HG03457 (cell line): ENCODE measurements at regions not wholly inside any gene's neighbourhood (a gene's known extent, or its start where the extent isn't known, plus 50 kb on each side); places are given as distances from the start of the nearest gene placed in this dataset.
"Not testable (repeated sequence)": the region's sequence is repeated elsewhere in the genome, so short reads cannot be mapped to it uniquely, and the experiment has no call there.

Experiments
- ATAC-seq: cut with Tn5 transposase; IDR thresholded peaks from one replicate; pipeline ENCODE4 v1.9.1; 2021; ENCODE audit warnings: moderate number of reproducible peaks; ENCODE audit not compliant: unreplicated experiment

- no peak for ATAC-seq
Observed at GRCh38 chr6:141195251-141195832, 937.4 kb upstream of the GJE1 start.

- no peak for ATAC-seq
Observed at GRCh38 chr6:141183368-141183767, 949.4 kb upstream of the GJE1 start.

- not testable (repeated sequence) for ATAC-seq
Observed at GRCh38 chr6:141175458-141175857, 957.3 kb upstream of the GJE1 start.

- ATAC-seq: no peak
Observed at GRCh38 chr6:141174932-141175331, 957.8 kb upstream of the GJE1 start.

- no peak for ATAC-seq
Observed at GRCh38 chr6:141173529-141173928, 959.2 kb upstream of the GJE1 start.

- no peak for ATAC-seq
Observed at GRCh38 chr6:141169419-141169818, 963.3 kb upstream of the GJE1 start.

- ATAC-seq: no peak
Observed at GRCh38 chr6:141167945-141168344, 964.8 kb upstream of the GJE1 start.

- ATAC-seq: no peak
Observed at GRCh38 chr6:141165002-141165665, 967.6 kb upstream of the GJE1 start.

GRCh38 chr6:141164042-141164743 is 968.5 kb upstream of the GJE1 start:
- no peak for ATAC-seq

- no peak for ATAC-seq
Observed at GRCh38 chr6:141163107-141163506, 969.6 kb upstream of the GJE1 start.

GRCh38 chr6:141158740-141159139 is 974.0 kb upstream of the GJE1 start:
- ATAC-seq: no peak

GRCh38 chr6:141153563-141153962 is 979.2 kb upstream of the GJE1 start:
- no peak for ATAC-seq

- ATAC-seq: no peak
Observed at GRCh38 chr6:141152951-141153350, 979.8 kb upstream of the GJE1 start.

- ATAC-seq: no peak
Observed at GRCh38 chr6:141151710-141152417, 980.9 kb upstream of the GJE1 start.

- ATAC-seq: no peak
Observed at GRCh38 chr6:141141870-141142269, 990.9 kb upstream of the GJE1 start.

- ATAC-seq: no peak
Observed at GRCh38 chr6:141140905-141141304, 991.8 kb upstream of the GJE1 start.

GRCh38 chr6:141139461-141139860 is 993.3 kb upstream of the GJE1 start:
- no peak for ATAC-seq

- ATAC-seq: no peak
Observed at GRCh38 chr6:141134723-141135122, 998.0 kb upstream of the GJE1 start.

GRCh38 chr6:141133836-141134235 is 998.9 kb upstream of the GJE1 start:
- ATAC-seq: no peak

GRCh38 chr6:141133346-141133745 is 999.4 kb upstream of the GJE1 start:
- no peak for ATAC-seq

GRCh38 chr6:141131616-141132015 is 1001.1 kb upstream of the GJE1 start:
- no peak for ATAC-seq

- ATAC-seq: no peak
Observed at GRCh38 chr6:141123497-141123896, 1009.2 kb upstream of the GJE1 start.
